ENCODE measurements at regions not wholly inside any gene's neighbourhood (a gene's known extent, or its start where the extent isn't known, plus 50 kb on each side); places are given as distances from the start of the nearest gene placed in this dataset.

- TF ChIP-seq ETS2 (tag; IDR thresholded peaks at IDR 0.05; ENCODE audit: borderline replicate concordance, poor library complexity, severe bottlenecking) = no peak
These were observed 360.6 kb downstream of the RND3 start (continued) for GRCh38 chr2:150126839-150127238.

GRCh38 chr2:150126143-150126740 lies 361.2 kb downstream of the RND3 start:
- ChIA-PET POLR2A (no interaction called here), CTCF (ENCODE audit: low intra/inter-chr PET ratio) (no interaction called here)
- H3K9ac ChIP-seq (ENCODE audit: insufficient read depth in 1 of 2, low read depth in 2 of 2, low read length in 2 of 2) = no peak overlapping the region
- no peak for ATAC-seq
- H3K36me3 ChIP-seq (ENCODE audit: control insufficient read depth, insufficient read depth, low read length) = no peaks in the 10 kb centered on the region
- H3K4me1 ChIP-seq (replicated peaks in 1 of 2; ENCODE audit: control insufficient read depth in 2 of 2, insufficient read depth in 2 of 2, low read length in 2 of 2) = no peaks in the 10 kb centered on the region; a peak in 1 of 5 replicates
- no peak overlapping the region; the same call in 1 of the 2 replicates for H2AFZ ChIP-seq (ENCODE audit: low read depth, low read length)
- no peak for DNase-seq (ENCODE audit: extremely low read depth in 1 of 4, low spot score in 3 of 4)
- no peaks in the 10 kb centered on the region for H3K9me1 ChIP-seq (ENCODE audit: control insufficient read depth, insufficient read depth, low read length)
- TF ChIP-seq ZNF232 (CRISPR knock-in tag; IDR thresholded peaks at IDR 0.05) = no peak
- TF ChIP-seq RAD21 (CRISPR knock-in tag; conservative IDR thresholded peaks at IDR 0.05 in 1 of 2, IDR thresholded peaks at IDR 0.05 in 1 of 2) = 0 out of 4 replicates have a peak, but pooled peaks of 1 of the 2 experiments have one; percentile 4
- no peak for FAIRE-seq
- H3K4me3 ChIP-seq = no peak overlapping the region
- intact Hi-C loops (cut with micrococcal nuclease) = no loop called here
- no peak overlapping the region for H3K27ac ChIP-seq (ENCODE audit: extremely low read depth, low read depth, low read length)
- in situ Hi-C loops (cut with MboI) = no loop called here
- WGBS (ENCODE audit: insufficient coverage, low coverage, missing lambda C conversion rate) = 14% methylated on average over 7 of the region's 7 CpGs
- H3K79me2 ChIP-seq (ENCODE audit: control insufficient read depth, insufficient read depth, low read length) = no peaks in the 10 kb centered on the region
- H3K27me3 ChIP-seq (ENCODE audit: control insufficient read depth in 2 of 2, insufficient read depth in 2 of 2, low read length in 2 of 2) = no peaks in the 10 kb centered on the region
- H4K20me1 ChIP-seq (replicated peaks; ENCODE audit: control insufficient read depth, insufficient read depth, low read length) = no peaks in the 10 kb centered on the region
- no peaks in the 10 kb centered on the region for H3K9me3 ChIP-seq (replicated peaks; ENCODE audit: control insufficient read depth, insufficient read depth, low read depth, low read length)
- H3K4me2 ChIP-seq (ENCODE audit: insufficient read depth, low read length) = no peak overlapping the region
- BruUV-seq (replicated peaks) = no TSS peak

DNA sequence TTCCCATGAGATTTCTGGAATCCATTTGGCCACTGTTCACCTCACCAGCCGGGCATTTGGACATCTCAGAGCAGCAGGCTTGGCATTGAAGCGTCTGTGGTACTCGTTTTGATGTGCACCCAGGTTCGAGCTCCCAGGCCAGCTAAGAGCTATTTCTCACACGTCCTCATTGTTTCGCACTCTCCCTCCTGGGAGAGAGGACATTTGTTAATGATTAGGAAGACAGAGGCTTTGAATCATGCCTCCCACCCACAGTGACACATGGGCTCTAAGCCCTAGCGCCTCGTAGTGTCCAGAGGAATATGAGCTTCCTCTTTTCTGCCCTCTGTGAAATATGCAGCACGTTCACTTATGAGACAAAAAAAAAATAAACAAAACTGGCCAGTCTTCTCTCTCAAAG lies 361.8 kb downstream of the RND3 start:
- WGBS (ENCODE audit: insufficient coverage, low coverage, missing lambda C conversion rate) = 5% methylated on average over 9 of the region's 9 CpGs
- FAIRE-seq = no peak
- TF ChIP-seq DPF2 (IDR thresholded peaks at IDR 0.05) (no peak), MAX (CRISPR knock-in tag; IDR thresholded peaks at IDR 0.05) (peak; percentile 63), NR2C2 (CRISPR knock-in tag; IDR thresholded peaks at IDR 0.05) (no peak), NR2C2 (tag; IDR thresholded peaks at IDR 0.05) (no peak), RNF2 (IDR thresholded peaks at IDR 0.05) (no peak), SPI1 (IDR thresholded peaks at IDR 0.05; ENCODE audit: borderline replicate concordance, low read depth, low read length) (0 out of 2 replicates have a peak, but pooled peaks have one; percentile 2), RAD21 (CRISPR knock-in tag; conservative IDR thresholded peaks at IDR 0.05 in 1 of 2, IDR thresholded peaks at IDR 0.05 in 1 of 2) (peak; percentile 26 to 48; a peak in 3 of 4 replicates)
- TF ChIP-seq, protein P1, sequence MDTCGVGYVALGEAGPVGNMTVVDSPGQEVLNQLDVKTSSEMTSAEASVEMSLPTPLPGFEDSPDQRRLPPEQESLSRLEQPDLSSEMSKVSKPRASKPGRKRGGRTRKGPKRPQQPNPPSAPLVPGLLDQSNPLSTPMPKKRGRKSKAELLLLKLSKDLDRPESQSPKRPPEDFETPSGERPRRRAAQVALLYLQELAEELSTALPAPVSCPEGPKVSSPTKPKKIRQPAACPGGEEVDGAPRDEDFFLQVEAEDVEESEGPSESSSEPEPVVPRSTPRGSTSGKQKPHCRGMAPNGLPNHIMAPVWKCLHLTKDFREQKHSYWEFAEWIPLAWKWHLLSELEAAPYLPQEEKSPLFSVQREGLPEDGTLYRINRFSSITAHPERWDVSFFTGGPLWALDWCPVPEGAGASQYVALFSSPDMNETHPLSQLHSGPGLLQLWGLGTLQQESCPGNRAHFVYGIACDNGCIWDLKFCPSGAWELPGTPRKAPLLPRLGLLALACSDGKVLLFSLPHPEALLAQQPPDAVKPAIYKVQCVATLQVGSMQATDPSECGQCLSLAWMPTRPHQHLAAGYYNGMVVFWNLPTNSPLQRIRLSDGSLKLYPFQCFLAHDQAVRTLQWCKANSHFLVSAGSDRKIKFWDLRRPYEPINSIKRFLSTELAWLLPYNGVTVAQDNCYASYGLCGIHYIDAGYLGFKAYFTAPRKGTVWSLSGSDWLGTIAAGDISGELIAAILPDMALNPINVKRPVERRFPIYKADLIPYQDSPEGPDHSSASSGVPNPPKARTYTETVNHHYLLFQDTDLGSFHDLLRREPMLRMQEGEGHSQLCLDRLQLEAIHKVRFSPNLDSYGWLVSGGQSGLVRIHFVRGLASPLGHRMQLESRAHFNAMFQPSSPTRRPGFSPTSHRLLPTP (IDR thresholded peaks at IDR 0.05; ENCODE audit: borderline replicate concordance, extremely low read depth, insufficient read length) = no peak
- Histone ChIP-seq H3K79me2 (ENCODE audit: control insufficient read depth, insufficient read depth, low read length) (no peaks in the 10 kb centered on the region), H3K9ac (ENCODE audit: insufficient read depth in 1 of 2, low read depth in 2 of 2, low read length in 2 of 2) (no peak overlapping the region), H3K36me3 (ENCODE audit: control insufficient read depth, insufficient read depth, low read length) (no peaks in the 10 kb centered on the region), H3K4me3 (no peak overlapping the region), H3K27ac (ENCODE audit: extremely low read depth, low read depth, low read length) (no peak overlapping the region), H3K4me2 (ENCODE audit: insufficient read depth, low read length) (no peak overlapping the region; the same call in 1 of the 2 replicates), H4K20me1 (replicated peaks; ENCODE audit: control insufficient read depth, insufficient read depth, low read length) (no peaks in the 10 kb centered on the region), H3K9me1 (ENCODE audit: control insufficient read depth, insufficient read depth, low read length) (no peaks in the 10 kb centered on the region), H3K9me3 (replicated peaks; ENCODE audit: control insufficient read depth, insufficient read depth, low read depth, low read length) (no peaks in the 10 kb centered on the region), H3K27me3 (ENCODE audit: control insufficient read depth in 2 of 2, insufficient read depth in 2 of 2, low read length in 2 of 2) (no peaks in the 10 kb centered on the region), H3K4me1 (replicated peaks in 1 of 2; ENCODE audit: control insufficient read depth in 2 of 2, insufficient read depth in 2 of 2, low read length in 2 of 2) (no peaks in the 10 kb centered on the region; a peak in 1 of 5 replicates), H2AFZ (ENCODE audit: low read depth, low read length) (peak overlapping the region; percentile 54; the same call in 1 of the 2 replicates)
- POLR2A ChIA-PET = no interaction called here
- peak; percentile 62 for ATAC-seq
- no TSS peak for BruUV-seq (replicated peaks)
- in situ Hi-C loops (cut with MboI) = no loop called here
- CTCF ChIA-PET (ENCODE audit: low intra/inter-chr PET ratio) = no interaction called here
- intact Hi-C loops (cut with micrococcal nuclease) = no loop called here
- DNase-seq (ENCODE audit: extremely low read depth in 1 of 4, low spot score in 3 of 4) = peak in 2 of 4 experiments; percentile 10 to 38

Data from K562 (cell line).